ENCODE measurements at regions not wholly inside any gene's neighbourhood (a gene's known extent, or its start where the extent isn't known, plus 50 kb on each side); places are given as distances from the start of the nearest gene placed in this dataset.

DNA sequence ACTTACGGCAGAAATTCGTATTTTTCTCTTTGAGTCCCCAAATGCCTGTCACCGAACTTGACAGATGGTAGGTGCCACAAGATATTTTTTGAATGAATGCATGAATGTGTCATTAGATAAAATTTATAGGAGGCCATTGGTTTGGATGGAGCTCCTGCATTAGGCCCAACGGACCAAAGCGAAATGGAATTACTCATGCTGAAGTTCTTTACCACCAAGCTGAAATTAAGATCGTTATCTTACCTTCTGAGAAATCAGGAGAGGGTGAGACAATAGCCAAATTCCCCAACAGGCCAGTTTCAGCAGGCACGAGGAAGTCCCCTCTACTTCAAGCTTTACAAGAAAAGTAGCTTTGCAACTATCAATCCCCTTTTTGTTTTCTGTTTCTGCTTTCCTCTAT, 452.5 kb upstream of the ARGLU1 start:
- Histone ChIP-seq H3K27me3 (no peaks in the 10 kb centered on the region), H3K4me1 (no peaks in the 10 kb centered on the region), H3K27ac (no peak overlapping the region), H3K9me3 (no peaks in the 10 kb centered on the region), H3K4me3 (no peak overlapping the region), H3K36me3 (no peaks in the 10 kb centered on the region)
- DNase-seq, result no peak
- intact Hi-C loops (cut with DNase I; ENCODE audit: low total_unique reads), result no loop called here
- TF ChIP-seq POLR2A (IDR thresholded peaks at IDR 0.05), result no peak
- TF ChIP-seq, protein P1, sequence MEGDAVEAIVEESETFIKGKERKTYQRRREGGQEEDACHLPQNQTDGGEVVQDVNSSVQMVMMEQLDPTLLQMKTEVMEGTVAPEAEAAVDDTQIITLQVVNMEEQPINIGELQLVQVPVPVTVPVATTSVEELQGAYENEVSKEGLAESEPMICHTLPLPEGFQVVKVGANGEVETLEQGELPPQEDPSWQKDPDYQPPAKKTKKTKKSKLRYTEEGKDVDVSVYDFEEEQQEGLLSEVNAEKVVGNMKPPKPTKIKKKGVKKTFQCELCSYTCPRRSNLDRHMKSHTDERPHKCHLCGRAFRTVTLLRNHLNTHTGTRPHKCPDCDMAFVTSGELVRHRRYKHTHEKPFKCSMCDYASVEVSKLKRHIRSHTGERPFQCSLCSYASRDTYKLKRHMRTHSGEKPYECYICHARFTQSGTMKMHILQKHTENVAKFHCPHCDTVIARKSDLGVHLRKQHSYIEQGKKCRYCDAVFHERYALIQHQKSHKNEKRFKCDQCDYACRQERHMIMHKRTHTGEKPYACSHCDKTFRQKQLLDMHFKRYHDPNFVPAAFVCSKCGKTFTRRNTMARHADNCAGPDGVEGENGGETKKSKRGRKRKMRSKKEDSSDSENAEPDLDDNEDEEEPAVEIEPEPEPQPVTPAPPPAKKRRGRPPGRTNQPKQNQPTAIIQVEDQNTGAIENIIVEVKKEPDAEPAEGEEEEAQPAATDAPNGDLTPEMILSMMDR (IDR thresholded peaks at IDR 0.05), result no peak

DNA sequence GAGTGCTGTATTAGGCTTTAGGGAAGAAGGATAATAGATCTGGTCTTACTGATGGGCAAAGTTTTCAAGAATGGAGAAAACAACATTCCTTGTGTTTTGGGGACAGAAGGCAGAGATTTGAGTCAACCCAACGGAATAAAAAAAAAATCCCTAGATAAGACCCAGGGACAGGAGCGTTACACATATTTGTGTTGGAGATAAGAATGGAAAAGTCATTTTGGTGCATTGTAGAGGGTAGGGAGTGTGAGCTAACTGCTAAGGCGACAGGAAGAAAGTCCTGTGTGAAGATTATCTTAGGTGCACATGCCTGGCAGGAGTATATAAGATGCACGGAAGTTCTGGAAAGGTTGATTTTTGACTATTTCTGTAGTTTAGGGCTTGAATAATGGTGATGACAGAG, 450.3 kb upstream of the ARGLU1 start:
- no peak for TF ChIP-seq POLR2A (IDR thresholded peaks at IDR 0.05)
- TF ChIP-seq, protein P1 (IDR thresholded peaks at IDR 0.05), result no peak
- Histone ChIP-seq H3K4me1 (no peaks in the 10 kb centered on the region), H3K9me3 (no peaks in the 10 kb centered on the region), H3K4me3 (no peak overlapping the region), H3K27me3 (no peaks in the 10 kb centered on the region), H3K27ac (no peak overlapping the region), H3K36me3 (no peaks in the 10 kb centered on the region)
- intact Hi-C loops (cut with DNase I; ENCODE audit: low total_unique reads), result no loop called here
- no peak for DNase-seq

DNA sequence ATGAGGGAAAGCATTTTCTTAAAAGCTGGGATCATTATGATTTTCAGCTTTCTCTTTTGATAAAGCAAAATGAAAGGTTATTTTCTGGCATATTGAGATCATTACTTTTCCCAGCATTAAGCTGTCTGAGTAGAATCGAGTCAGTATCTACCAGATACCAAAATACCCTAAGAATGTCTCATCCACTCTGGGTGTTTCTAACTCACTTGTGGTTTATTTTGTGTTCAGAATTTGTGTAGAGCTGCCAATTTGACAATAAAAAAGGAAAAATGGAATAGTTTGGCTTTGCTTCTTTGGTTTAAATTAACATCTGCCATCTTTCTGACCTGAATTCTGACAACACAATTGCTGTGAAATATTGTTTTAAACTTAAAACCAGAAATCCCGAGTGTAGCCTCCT, 438.7 kb upstream of the ARGLU1 start:
- Histone ChIP-seq H3K27me3 (no peaks in the 10 kb centered on the region), H3K4me1 (no peaks in the 10 kb centered on the region), H3K4me3 (no peak overlapping the region), H3K27ac (no peak overlapping the region), H3K9me3 (no peaks in the 10 kb centered on the region), H3K36me3 (no peaks in the 10 kb centered on the region)
- intact Hi-C loops (cut with DNase I; ENCODE audit: low total_unique reads), result no loop called here
- no peak for DNase-seq
- no peak for TF ChIP-seq POLR2A (IDR thresholded peaks at IDR 0.05)
- TF ChIP-seq, protein P1 (IDR thresholded peaks at IDR 0.05), result no peak

DNA sequence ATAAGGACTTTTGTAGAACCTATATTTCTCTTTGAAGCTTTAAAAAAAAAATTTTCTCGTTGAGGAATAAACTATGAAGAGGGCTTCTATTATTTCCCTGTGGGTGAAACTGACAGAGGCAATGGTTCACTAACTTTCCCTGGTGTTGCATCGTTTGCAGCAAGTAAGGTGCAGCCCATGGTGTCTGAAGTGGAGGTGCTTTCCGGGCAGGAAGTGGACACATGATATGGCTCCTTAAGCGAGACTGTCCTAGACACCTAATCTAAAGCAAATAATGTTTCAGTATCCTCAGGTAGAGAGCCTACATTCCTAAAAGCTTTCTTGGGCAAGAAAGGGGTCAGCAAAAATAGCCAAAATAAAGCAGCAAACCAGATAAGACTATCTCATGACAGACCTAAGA, 437.6 kb upstream of the ARGLU1 start:
- H3K27ac ChIP-seq, result no peak overlapping the region
- H3K27me3 ChIP-seq, result no peaks in the 10 kb centered on the region
- no peaks in the 10 kb centered on the region for H3K9me3 ChIP-seq
- no peak for DNase-seq
- intact Hi-C loops (cut with DNase I; ENCODE audit: low total_unique reads), result no loop called here
- no peak for TF ChIP-seq POLR2A (IDR thresholded peaks at IDR 0.05)
- TF ChIP-seq, protein P1 (IDR thresholded peaks at IDR 0.05), result no peak
- no peaks in the 10 kb centered on the region for H3K4me1 ChIP-seq
- no peaks in the 10 kb centered on the region for H3K36me3 ChIP-seq
- no peak overlapping the region for H3K4me3 ChIP-seq

DNA sequence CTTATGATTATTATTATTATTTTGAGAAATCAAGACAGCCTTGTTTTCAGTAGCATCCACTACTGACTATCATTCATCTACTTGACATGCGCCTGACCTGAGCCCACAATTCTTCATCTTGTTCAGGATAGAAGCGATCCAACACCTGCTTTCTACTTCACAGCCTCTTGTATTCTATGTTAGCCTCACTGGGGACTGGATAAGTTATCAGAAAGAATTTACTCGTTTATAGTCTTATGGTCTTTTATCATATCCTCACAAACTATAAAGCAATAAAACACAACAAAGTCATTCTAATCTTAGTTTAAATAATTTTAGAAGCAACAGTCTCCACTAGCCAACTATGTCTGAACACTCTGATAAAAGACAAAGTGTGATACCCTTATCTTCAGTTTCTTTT, 436.0 kb upstream of the ARGLU1 start:
- DNase-seq, result no peak
- H3K27me3 ChIP-seq, result no peaks in the 10 kb centered on the region
- no peak overlapping the region for H3K27ac ChIP-seq
- intact Hi-C loops (cut with DNase I; ENCODE audit: low total_unique reads), result no loop called here
- no peaks in the 10 kb centered on the region for H3K4me1 ChIP-seq
- H3K4me3 ChIP-seq, result no peak overlapping the region
- H3K9me3 ChIP-seq, result no peaks in the 10 kb centered on the region
- H3K36me3 ChIP-seq, result no peaks in the 10 kb centered on the region
- TF ChIP-seq, protein P1 (IDR thresholded peaks at IDR 0.05), result no peak
- no peak for TF ChIP-seq POLR2A (IDR thresholded peaks at IDR 0.05)
